ENCODE measurements at regions not wholly inside any gene's neighbourhood (a gene's known extent, or its start where the extent isn't known, plus 50 kb on each side); places are given as distances from the start of the nearest gene placed in this dataset.

- DNase-seq (ENCODE audit: low spot score) = no peak
- CTCF ChIA-PET = no interaction called here
- H3K27ac ChIP-seq = no peak overlapping the region
- no peak for TF ChIP-seq CTCF (conservative IDR thresholded peaks at IDR 0.05; ENCODE audit: low read depth)
- POLR2A ChIA-PET (ENCODE audit: low non-redundant PET) = no interaction called here
These were observed 211.7 kb downstream of the NAF1 start for GRCh38 chr4:162954976-162955375.

GRCh38 chr4:162952232-162952631 lies 214.5 kb downstream of the NAF1 start:
- CTCF ChIA-PET = no interaction called here
- peak; percentile 4 for DNase-seq (ENCODE audit: low spot score)
- POLR2A ChIA-PET (ENCODE audit: low non-redundant PET) = no interaction called here
- H3K27ac ChIP-seq = no peak overlapping the region
- TF ChIP-seq CTCF (conservative IDR thresholded peaks at IDR 0.05; ENCODE audit: low read depth) = no peak

GRCh38 chr4:162945713-162946112 lies 221.0 kb downstream of the NAF1 start:
- ChIA-PET CTCF (no interaction called here), POLR2A (ENCODE audit: low non-redundant PET) (no interaction called here)

GRCh38 chr4:162943263-162943662 lies 223.4 kb downstream of the NAF1 start:
- no peak for DNase-seq (ENCODE audit: low spot score)
- ChIA-PET POLR2A (ENCODE audit: low non-redundant PET) (no interaction called here), CTCF (no interaction called here)
- no peak for TF ChIP-seq CTCF (conservative IDR thresholded peaks at IDR 0.05; ENCODE audit: low read depth)
- no peak overlapping the region for H3K27ac ChIP-seq

More at GRCh38 chr4:162945713-162946112, 221.0 kb downstream of the NAF1 start:
- DNase-seq (ENCODE audit: low spot score) = no peak
- no peak for TF ChIP-seq CTCF (conservative IDR thresholded peaks at IDR 0.05; ENCODE audit: low read depth)
- H3K27ac ChIP-seq = no peak overlapping the region

- no peak for TF ChIP-seq CTCF (conservative IDR thresholded peaks at IDR 0.05; ENCODE audit: low read depth)
- no peak overlapping the region for H3K27ac ChIP-seq
- CTCF ChIA-PET = no interaction called here
- POLR2A ChIA-PET (ENCODE audit: low non-redundant PET) = no interaction called here
- no peak for DNase-seq (ENCODE audit: low spot score)
These were observed 227.8 kb downstream of the NAF1 start for GRCh38 chr4:162938738-162939485.

- no peak for DNase-seq (ENCODE audit: low spot score)
- ChIA-PET CTCF (no interaction called here), POLR2A (ENCODE audit: low non-redundant PET) (no interaction called here)
- no peak overlapping the region for H3K27ac ChIP-seq
- no peak for TF ChIP-seq CTCF (conservative IDR thresholded peaks at IDR 0.05; ENCODE audit: low read depth)
These were observed 231.5 kb downstream of the NAF1 start for GRCh38 chr4:162935214-162935613.

Measured in RWPE1 (cell line).